Amniotic epithelial cell (primary cell): ENCODE measurements at regions not wholly inside any gene's neighbourhood (a gene's known extent, or its start where the extent isn't known, plus 50 kb on each side); places are given as distances from the start of the nearest gene placed in this dataset.

Experiments used
- DNase-seq: peaks from one replicate; pipeline ENCODE4 v3.0.0-alpha.2; 2010; ENCODE audit warnings: low read depth

- no peak for DNase-seq
These were observed 73.0 kb upstream of the ADAD1 start for GRCh38 chr4:122305853-122306252.

GRCh38 chr4:122309988-122310626 lies 68.7 kb upstream of the ADAD1 start:
- DNase-seq, result peak; percentile 24

GRCh38 chr4:122313006-122313646 lies 65.7 kb upstream of the ADAD1 start:
- peak; percentile 7 for DNase-seq

- no peak for DNase-seq
These were observed 51.9 kb upstream of the ADAD1 start for GRCh38 chr4:122326908-122327307.

- DNase-seq, result no peak
These were observed 49.9 kb upstream of the ADAD1 start for GRCh38 chr4:122328893-122329292.
